ENCODE measurements at regions not wholly inside any gene's neighbourhood (a gene's known extent, or its start where the extent isn't known, plus 50 kb on each side); places are given as distances from the start of the nearest gene placed in this dataset.

DNA sequence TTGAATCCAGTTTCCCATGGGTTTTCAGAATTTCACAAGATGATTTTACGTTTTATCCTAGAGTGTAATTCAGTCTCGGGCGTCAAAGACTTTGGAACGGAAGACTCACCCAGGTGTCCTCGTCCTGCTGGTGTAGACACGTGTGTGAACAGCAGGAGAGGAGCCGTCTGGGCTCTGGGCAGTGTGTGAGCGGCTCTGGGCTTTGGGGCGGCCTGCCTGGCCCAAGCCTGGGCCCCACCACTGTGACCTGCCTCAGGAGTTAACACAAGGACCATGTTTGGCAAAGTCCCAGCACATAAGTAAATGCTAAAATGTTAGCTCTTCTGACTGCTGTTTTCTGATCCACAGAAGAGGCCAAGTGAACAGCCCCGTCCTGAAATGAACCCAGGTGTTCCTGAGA, 1093.3 kb downstream of the BRD1 start:
- no peak overlapping the region for H3K4me3 ChIP-seq (ENCODE audit: low read length)
- no peaks in the 10 kb centered on the region for H4K20me1 ChIP-seq (ENCODE audit: control insufficient read depth, insufficient read depth, low read depth, low read length)
- no peaks in the 10 kb centered on the region for H3K9me2 ChIP-seq (replicated peaks; ENCODE audit: control insufficient read depth, low read length)
- TF ChIP-seq, protein P1, sequence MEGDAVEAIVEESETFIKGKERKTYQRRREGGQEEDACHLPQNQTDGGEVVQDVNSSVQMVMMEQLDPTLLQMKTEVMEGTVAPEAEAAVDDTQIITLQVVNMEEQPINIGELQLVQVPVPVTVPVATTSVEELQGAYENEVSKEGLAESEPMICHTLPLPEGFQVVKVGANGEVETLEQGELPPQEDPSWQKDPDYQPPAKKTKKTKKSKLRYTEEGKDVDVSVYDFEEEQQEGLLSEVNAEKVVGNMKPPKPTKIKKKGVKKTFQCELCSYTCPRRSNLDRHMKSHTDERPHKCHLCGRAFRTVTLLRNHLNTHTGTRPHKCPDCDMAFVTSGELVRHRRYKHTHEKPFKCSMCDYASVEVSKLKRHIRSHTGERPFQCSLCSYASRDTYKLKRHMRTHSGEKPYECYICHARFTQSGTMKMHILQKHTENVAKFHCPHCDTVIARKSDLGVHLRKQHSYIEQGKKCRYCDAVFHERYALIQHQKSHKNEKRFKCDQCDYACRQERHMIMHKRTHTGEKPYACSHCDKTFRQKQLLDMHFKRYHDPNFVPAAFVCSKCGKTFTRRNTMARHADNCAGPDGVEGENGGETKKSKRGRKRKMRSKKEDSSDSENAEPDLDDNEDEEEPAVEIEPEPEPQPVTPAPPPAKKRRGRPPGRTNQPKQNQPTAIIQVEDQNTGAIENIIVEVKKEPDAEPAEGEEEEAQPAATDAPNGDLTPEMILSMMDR (IDR thresholded peaks at IDR 0.05; ENCODE audit: low read depth, low read length, poor library complexity, severe bottlenecking) = no peak
- TF ChIP-seq EZH2phosphoT487 (IDR thresholded peaks at IDR 0.05; ENCODE audit: borderline replicate concordance, low read length) = no peak
- no peaks in the 10 kb centered on the region for H3K36me3 ChIP-seq (ENCODE audit: control insufficient read depth, low read length)
- no peaks in the 10 kb centered on the region for H3K9me3 ChIP-seq (ENCODE audit: control insufficient read depth, insufficient read depth, low read length)
- no peak overlapping the region for H3K27ac ChIP-seq (ENCODE audit: low read depth, low read length)
- H3K79me2 ChIP-seq (ENCODE audit: control insufficient read depth, low read length) = no peaks in the 10 kb centered on the region
- no peaks in the 10 kb centered on the region for H3K4me1 ChIP-seq (ENCODE audit: control insufficient read depth, low read length)
- no peaks in the 10 kb centered on the region for H3F3A ChIP-seq (ENCODE audit: control insufficient read depth, insufficient read depth)
- H3K4me2 ChIP-seq (ENCODE audit: low read length) = no peak overlapping the region
- H3K27me3 ChIP-seq (ENCODE audit: control insufficient read depth, low read length) = no peaks in the 10 kb centered on the region

DNA sequence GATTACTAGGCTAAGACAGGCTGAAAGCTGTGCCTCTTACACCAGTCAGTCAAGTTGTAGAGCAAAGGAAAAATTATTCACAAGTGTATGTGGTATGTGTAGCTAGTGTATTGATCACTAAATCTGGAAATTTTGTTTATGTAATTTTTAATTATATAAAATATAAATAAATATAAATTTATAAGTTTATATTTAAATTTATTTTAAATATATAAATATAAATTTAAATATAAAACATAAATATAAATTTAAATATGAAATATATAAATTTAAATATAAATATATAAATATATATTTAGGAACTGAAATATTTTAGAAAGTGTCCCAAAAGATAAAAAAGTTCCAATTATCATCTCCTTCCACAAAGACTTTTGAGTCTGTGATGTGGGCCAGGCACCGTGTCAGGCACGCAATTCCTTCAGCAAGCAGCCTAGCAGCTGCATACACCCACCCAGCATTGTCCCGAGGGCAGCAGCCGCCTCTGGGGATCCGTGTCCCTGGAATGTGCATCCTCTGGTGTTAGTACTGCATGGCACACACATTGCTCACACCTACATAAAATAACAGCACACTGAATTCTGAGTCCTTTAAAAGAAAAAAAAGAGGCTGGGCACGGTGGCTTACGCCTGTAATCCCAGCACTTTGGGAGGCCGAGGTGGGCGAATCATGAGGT, 1098.0 kb downstream of the BRD1 start:
- no peaks in the 10 kb centered on the region for H3K9me2 ChIP-seq (replicated peaks; ENCODE audit: control insufficient read depth, low read length)
- H3K4me3 ChIP-seq (ENCODE audit: low read length) = no peak overlapping the region
- no peaks in the 10 kb centered on the region for H3F3A ChIP-seq (ENCODE audit: control insufficient read depth, insufficient read depth)
- H3K27me3 ChIP-seq (ENCODE audit: control insufficient read depth, low read length) = no peaks in the 10 kb centered on the region
- H3K79me2 ChIP-seq (ENCODE audit: control insufficient read depth, low read length) = no peaks in the 10 kb centered on the region
- H3K9me3 ChIP-seq (ENCODE audit: control insufficient read depth, insufficient read depth, low read length) = peaks cover 11% of the 10 kb centered on the region; the same call in 1 of the 2 replicates
- TF ChIP-seq, protein P1 (IDR thresholded peaks at IDR 0.05; ENCODE audit: low read depth, low read length, poor library complexity, severe bottlenecking) = no peak
- TF ChIP-seq EZH2phosphoT487 (IDR thresholded peaks at IDR 0.05; ENCODE audit: borderline replicate concordance, low read length) = no peak
- H3K36me3 ChIP-seq (ENCODE audit: control insufficient read depth, low read length) = no peaks in the 10 kb centered on the region
- no peaks in the 10 kb centered on the region for H3K4me1 ChIP-seq (ENCODE audit: control insufficient read depth, low read length)
- H4K20me1 ChIP-seq (ENCODE audit: control insufficient read depth, insufficient read depth, low read depth, low read length) = no peaks in the 10 kb centered on the region
- H3K4me2 ChIP-seq (ENCODE audit: low read length) = no peak overlapping the region
- no peak overlapping the region for H3K27ac ChIP-seq (ENCODE audit: low read depth, low read length)

DNA sequence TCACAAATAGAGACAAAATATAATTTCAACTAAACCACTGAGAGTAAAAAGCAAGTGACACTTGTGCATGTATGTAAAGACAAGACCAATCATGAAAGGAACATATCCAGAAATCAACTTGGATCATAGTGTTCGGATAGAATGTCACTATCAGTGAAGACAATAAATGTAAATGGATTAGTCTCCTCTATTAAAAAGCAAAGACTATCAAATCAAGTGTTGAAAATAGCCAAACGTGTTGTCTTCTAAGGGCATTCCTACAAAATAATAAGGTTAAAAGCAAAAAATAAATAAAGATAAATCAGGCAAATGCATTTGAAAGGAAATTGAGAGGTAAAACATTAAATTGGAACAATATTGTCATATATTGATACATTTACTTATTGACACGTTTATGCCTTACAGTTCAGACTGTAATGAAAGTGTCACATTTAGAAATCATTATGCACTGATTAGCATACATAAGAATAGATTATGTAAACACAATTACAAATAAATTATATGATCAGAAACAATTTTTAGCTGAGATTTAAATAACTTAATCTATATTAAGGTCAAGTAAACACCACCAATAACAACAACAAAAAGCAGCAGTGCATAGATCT, 1100.1 kb downstream of the BRD1 start:
- Histone ChIP-seq H3K4me1 (ENCODE audit: control insufficient read depth, low read length) (no peaks in the 10 kb centered on the region), H3K4me2 (ENCODE audit: low read length) (no peak overlapping the region), H3K9me3 (ENCODE audit: control insufficient read depth, insufficient read depth, low read length) (peaks cover 11% of the 10 kb centered on the region; the same call in 1 of the 2 replicates), H3K9me2 (replicated peaks; ENCODE audit: control insufficient read depth, low read length) (no peaks in the 10 kb centered on the region), H4K20me1 (ENCODE audit: control insufficient read depth, insufficient read depth, low read depth, low read length) (no peaks in the 10 kb centered on the region), H3K36me3 (ENCODE audit: control insufficient read depth, low read length) (no peaks in the 10 kb centered on the region), H3F3A (ENCODE audit: control insufficient read depth, insufficient read depth) (no peaks in the 10 kb centered on the region), H3K27me3 (ENCODE audit: control insufficient read depth, low read length) (no peaks in the 10 kb centered on the region), H3K4me3 (ENCODE audit: low read length) (no peak overlapping the region), H3K79me2 (ENCODE audit: control insufficient read depth, low read length) (no peaks in the 10 kb centered on the region), H3K27ac (ENCODE audit: low read depth, low read length) (no peak overlapping the region)
- no peak for TF ChIP-seq EZH2phosphoT487 (IDR thresholded peaks at IDR 0.05; ENCODE audit: borderline replicate concordance, low read length)
- TF ChIP-seq, protein P1 (IDR thresholded peaks at IDR 0.05; ENCODE audit: low read depth, low read length, poor library complexity, severe bottlenecking) = no peak
